ENCODE measurements at regions not wholly inside any gene's neighbourhood (a gene's known extent, or its start where the extent isn't known, plus 50 kb on each side); places are given as distances from the start of the nearest gene placed in this dataset.

- Histone ChIP-seq H3K27ac (ENCODE audit: low read depth) (no peak overlapping the region), H3K4me3 (ENCODE audit: low read depth, low read length) (no peak overlapping the region), H3K4me1 (ENCODE audit: insufficient read depth) (no peaks in the 10 kb centered on the region), H3K36me3 (ENCODE audit: insufficient read depth) (no peaks in the 10 kb centered on the region)
- 86% methylated on average over 23 of the region's 23 CpGs for WGBS
- DNase-seq (ENCODE audit: extremely low spot score): no peak
These were observed 105.2 kb upstream of the OTOS start for GRCh38 chr2:240245706-240246105.

GRCh38 chr2:240246173-240246820 is 105.8 kb upstream of the OTOS start:
- Histone ChIP-seq H3K27ac (ENCODE audit: low read depth) (no peak overlapping the region), H3K4me3 (ENCODE audit: low read depth, low read length) (no peak overlapping the region), H3K4me1 (ENCODE audit: insufficient read depth) (no peaks in the 10 kb centered on the region), H3K36me3 (ENCODE audit: insufficient read depth) (no peaks in the 10 kb centered on the region)
- no peak for DNase-seq (ENCODE audit: extremely low spot score)
- WGBS: 93% methylated on average over 15 of the region's 15 CpGs

- DNase-seq (ENCODE audit: extremely low spot score): no peak
- WGBS: 93% methylated on average over 10 of the region's 10 CpGs
- no peaks in the 10 kb centered on the region for H3K4me1 ChIP-seq (ENCODE audit: insufficient read depth)
These were observed 106.9 kb upstream of the OTOS start for GRCh38 chr2:240247241-240247867.

GRCh38 chr2:240247868-240248720 is 107.6 kb upstream of the OTOS start:
- no peak for DNase-seq (ENCODE audit: extremely low spot score)

More at GRCh38 chr2:240247241-240247867, 106.9 kb upstream of the OTOS start:
- Histone ChIP-seq H3K4me3 (ENCODE audit: low read depth, low read length) (no peak overlapping the region), H3K36me3 (ENCODE audit: insufficient read depth) (no peaks in the 10 kb centered on the region), H3K27ac (ENCODE audit: low read depth) (no peak overlapping the region)

GRCh38 chr2:240248721-240249422 is 108.4 kb upstream of the OTOS start:
- H3K27ac ChIP-seq (ENCODE audit: low read depth): no peak overlapping the region
- no peak overlapping the region for H3K4me3 ChIP-seq (ENCODE audit: low read depth, low read length)
- no peak for DNase-seq (ENCODE audit: extremely low spot score)
- no peaks in the 10 kb centered on the region for H3K4me1 ChIP-seq (ENCODE audit: insufficient read depth)
- H3K36me3 ChIP-seq (ENCODE audit: insufficient read depth): no peaks in the 10 kb centered on the region
- WGBS: 83% methylated on average over 14 of the region's 14 CpGs

More at GRCh38 chr2:240247868-240248720, 107.6 kb upstream of the OTOS start:
- WGBS: 53% methylated on average over 17 of the region's 17 CpGs
- no peaks in the 10 kb centered on the region for H3K4me1 ChIP-seq (ENCODE audit: insufficient read depth)
- no peak overlapping the region for H3K27ac ChIP-seq (ENCODE audit: low read depth)
- no peaks in the 10 kb centered on the region for H3K36me3 ChIP-seq (ENCODE audit: insufficient read depth)
- H3K4me3 ChIP-seq (ENCODE audit: low read depth, low read length): no peak overlapping the region

GRCh38 chr2:240249423-240250149 is 109.1 kb upstream of the OTOS start:
- no peaks in the 10 kb centered on the region for H3K36me3 ChIP-seq (ENCODE audit: insufficient read depth)
- H3K4me1 ChIP-seq (ENCODE audit: insufficient read depth): no peaks in the 10 kb centered on the region
- H3K27ac ChIP-seq (ENCODE audit: low read depth): no peak overlapping the region
- DNase-seq (ENCODE audit: extremely low spot score): no peak
- WGBS: 81% methylated on average over 21 of the region's 21 CpGs
- H3K4me3 ChIP-seq (ENCODE audit: low read depth, low read length): no peak overlapping the region

- H3K27ac ChIP-seq (ENCODE audit: low read depth): no peak overlapping the region
- no peak for DNase-seq (ENCODE audit: extremely low spot score)
- 88% methylated on average over 14 of the region's 14 CpGs for WGBS
- no peaks in the 10 kb centered on the region for H3K36me3 ChIP-seq (ENCODE audit: insufficient read depth)
- H3K4me1 ChIP-seq (ENCODE audit: insufficient read depth): no peaks in the 10 kb centered on the region
- no peak overlapping the region for H3K4me3 ChIP-seq (ENCODE audit: low read depth, low read length)
These were observed 109.9 kb upstream of the OTOS start for GRCh38 chr2:240250150-240250984.

GRCh38 chr2:240250985-240251847 is 110.8 kb upstream of the OTOS start:
- peak overlapping the region; percentile 60 for H3K27ac ChIP-seq (ENCODE audit: low read depth)
- WGBS: 35% methylated on average over 32 of the region's 32 CpGs
- no peaks in the 10 kb centered on the region for H3K36me3 ChIP-seq (ENCODE audit: insufficient read depth)
- H3K4me1 ChIP-seq (ENCODE audit: insufficient read depth): no peaks in the 10 kb centered on the region
- H3K4me3 ChIP-seq (ENCODE audit: low read depth, low read length): no peak overlapping the region
- DNase-seq (ENCODE audit: extremely low spot score): peak; percentile 51

GRCh38 chr2:240251848-240252190 is 111.4 kb upstream of the OTOS start:
- DNase-seq (ENCODE audit: extremely low spot score): no peak
- H3K4me3 ChIP-seq (ENCODE audit: low read depth, low read length): no peak overlapping the region
- no peaks in the 10 kb centered on the region for H3K4me1 ChIP-seq (ENCODE audit: insufficient read depth)
- no peaks in the 10 kb centered on the region for H3K36me3 ChIP-seq (ENCODE audit: insufficient read depth)
- 78% methylated on average over 6 of the region's 6 CpGs for WGBS
- H3K27ac ChIP-seq (ENCODE audit: low read depth): no peak overlapping the region

- DNase-seq (ENCODE audit: extremely low spot score): no peak
- WGBS: 88% methylated on average over 20 of the region's 20 CpGs
- Histone ChIP-seq H3K36me3 (ENCODE audit: insufficient read depth) (no peaks in the 10 kb centered on the region), H3K4me1 (ENCODE audit: insufficient read depth) (no peaks in the 10 kb centered on the region), H3K27ac (ENCODE audit: low read depth) (no peak overlapping the region), H3K4me3 (ENCODE audit: low read depth, low read length) (no peak overlapping the region)
These were observed 111.9 kb upstream of the OTOS start for GRCh38 chr2:240252191-240252871.

- 93% methylated on average over 15 of the region's 15 CpGs for WGBS
- Histone ChIP-seq H3K27ac (ENCODE audit: low read depth) (no peak overlapping the region), H3K4me1 (ENCODE audit: insufficient read depth) (no peaks in the 10 kb centered on the region), H3K36me3 (ENCODE audit: insufficient read depth) (no peaks in the 10 kb centered on the region), H3K4me3 (ENCODE audit: low read depth, low read length) (no peak overlapping the region)
- no peak for DNase-seq (ENCODE audit: extremely low spot score)
These were observed 112.5 kb upstream of the OTOS start for GRCh38 chr2:240252872-240253511.
